HS-27A (cell line): ENCODE measurements at regions not wholly inside any gene's neighbourhood (a gene's known extent, or its start where the extent isn't known, plus 50 kb on each side); places are given as distances from the start of the nearest gene placed in this dataset.
"Not testable (repeated sequence)": the region's sequence is repeated elsewhere in the genome, so short reads cannot be mapped to it uniquely, and the experiment has no call there.

ENCODE experiments used
- DNase-seq: peaks from one replicate; pipeline ENCODE4 v3.0.0-alpha.2; 2012; ENCODE audit warnings: low read depth, missing footprints

DNA sequence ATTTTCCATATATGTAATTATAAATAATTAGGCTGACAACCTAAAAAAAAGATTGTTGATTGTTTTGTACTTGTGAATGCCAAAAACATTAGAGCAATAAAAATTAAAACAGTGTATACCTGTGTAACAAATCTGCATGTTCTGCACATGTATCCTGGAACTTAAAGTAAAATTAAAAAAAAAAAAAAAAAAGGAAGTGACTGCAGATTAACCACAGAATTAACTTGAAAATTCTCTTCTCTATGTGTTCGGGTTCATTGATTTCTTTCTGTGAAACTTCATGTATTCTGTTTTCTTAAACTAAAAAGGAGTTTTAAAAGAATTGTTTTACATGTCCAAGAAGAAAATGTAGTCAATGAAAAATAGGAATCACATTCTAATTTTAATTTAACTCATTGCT lies 95.7 kb downstream of the FASLG start:
- no peak for DNase-seq

- no peak for DNase-seq
Observed at GRCh38 chr1:172755099-172755498, 96.2 kb downstream of the FASLG start.

DNA sequence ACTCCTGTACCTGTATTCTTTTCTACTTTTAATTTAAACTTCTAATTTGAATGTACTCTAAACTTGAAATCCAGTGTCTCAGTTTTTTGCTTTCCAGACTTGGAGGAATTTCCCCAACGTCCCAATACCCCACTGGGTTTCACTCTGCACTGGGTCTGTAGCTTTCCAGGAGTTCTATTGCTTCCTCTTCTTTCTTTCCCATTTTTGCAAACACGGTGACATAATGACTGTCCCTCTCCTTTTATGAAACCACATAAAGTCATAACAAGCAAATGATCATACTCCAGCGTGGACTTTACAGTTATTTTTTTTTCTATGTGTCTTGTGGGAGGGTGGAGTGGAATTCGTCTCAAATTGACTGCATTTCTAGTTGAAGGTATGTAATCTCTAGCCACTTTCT lies 97.1 kb downstream of the FASLG start:
- no peak for DNase-seq

- DNase-seq, result no peak
Observed at GRCh38 chr1:172758259-172758658, 99.4 kb downstream of the FASLG start.

DNA sequence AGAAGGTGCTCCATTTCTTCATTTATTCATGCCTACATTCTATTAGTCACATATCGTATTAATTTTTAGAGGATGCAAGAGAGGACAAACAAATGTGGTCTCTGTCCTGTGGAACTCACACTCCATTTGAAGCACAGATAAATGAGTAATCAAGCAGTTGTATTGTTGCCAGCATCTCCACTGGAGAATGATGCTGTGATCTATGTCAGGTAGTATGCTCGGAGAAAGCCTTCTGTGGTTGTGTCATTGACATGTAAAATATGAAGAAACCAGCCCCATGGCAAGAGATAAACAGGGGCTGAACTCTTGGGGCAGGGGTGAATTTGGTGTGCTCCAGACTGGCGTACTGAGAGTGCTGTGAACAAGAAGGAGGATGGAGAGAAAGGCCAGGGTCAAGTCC lies 101.2 kb downstream of the FASLG start:
- DNase-seq, result no peak

DNA sequence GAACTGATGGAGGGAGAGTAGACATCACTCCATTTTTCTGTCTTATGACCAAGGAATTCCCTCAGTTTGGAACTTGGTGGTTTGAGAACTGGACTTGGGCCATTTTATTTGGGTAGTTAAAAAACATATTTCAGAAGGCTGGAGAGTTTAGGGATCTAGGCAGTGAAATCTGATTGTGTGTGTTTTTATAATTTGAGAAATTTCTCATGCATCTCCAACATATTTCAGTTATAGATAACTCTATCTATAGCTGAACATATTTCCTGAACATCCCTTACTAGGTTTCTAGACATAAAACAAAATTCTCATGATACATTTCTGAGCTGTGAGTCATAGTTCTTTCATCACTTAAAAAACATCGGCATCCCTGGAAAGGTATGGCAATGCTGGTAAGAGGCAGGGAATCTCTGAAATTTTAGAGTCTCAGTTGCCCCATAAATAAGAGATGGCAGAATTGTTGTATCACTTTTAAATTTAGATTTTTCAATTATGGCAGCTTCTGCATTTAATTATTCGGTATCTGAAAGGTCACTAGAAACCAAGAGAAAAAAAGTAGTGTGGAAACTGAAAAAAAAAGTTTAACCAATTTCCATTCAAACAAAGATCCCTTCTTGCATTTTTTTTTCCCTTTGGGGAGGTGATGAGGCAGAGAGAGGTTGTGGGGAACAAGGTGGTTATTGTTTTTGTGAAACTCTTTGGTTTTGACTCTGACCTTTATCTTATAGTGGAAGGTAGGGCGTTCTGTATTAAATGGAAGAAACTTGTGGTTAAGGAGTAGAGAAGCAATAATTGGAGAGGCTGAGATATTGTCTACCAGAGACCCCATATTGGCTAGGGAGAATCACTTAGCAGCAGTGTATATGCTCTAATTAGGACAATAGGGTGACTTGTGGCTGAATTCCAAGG lies 102.9 kb downstream of the FASLG start:
- peak; percentile 71 for DNase-seq

DNA sequence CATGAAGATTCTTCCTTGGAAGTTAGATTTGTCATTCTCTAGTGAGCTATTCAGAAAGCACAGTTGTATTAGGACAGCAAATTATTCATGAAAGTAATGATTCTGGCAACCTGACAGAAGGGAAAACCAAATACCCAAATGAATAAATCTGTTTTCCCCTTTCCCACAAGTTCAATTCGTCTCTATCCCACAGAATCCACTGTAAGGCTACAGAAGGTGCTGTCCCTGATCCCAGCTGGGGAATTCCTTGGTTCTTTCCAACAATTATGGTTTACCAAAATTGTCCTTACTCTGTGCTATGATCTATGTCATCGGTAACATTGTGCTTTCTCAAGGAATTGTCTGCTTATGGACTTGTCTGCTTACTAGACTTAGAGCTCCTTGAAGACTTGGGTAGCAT lies 104.2 kb downstream of the FASLG start:
- DNase-seq, result no peak

DNA sequence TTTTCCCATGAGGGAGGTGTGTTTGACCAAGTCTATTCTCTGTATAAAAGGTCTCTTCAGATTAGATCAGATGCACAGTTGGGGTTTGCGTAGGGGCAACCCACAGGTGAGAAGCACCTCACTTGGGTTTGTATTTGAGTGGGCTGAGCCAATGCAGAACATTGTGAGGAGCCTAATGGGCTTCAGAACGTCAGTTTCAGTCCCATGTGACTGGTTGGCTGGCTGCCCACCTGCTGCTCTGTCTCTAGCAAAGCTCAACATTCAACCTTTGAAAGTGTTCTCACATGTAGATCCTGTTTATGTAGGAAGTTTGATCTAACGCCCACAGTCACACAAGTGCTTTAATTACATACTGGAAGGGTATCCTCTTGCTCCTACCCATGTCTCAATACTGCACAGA lies 105.5 kb downstream of the FASLG start:
- DNase-seq, result no peak

DNA sequence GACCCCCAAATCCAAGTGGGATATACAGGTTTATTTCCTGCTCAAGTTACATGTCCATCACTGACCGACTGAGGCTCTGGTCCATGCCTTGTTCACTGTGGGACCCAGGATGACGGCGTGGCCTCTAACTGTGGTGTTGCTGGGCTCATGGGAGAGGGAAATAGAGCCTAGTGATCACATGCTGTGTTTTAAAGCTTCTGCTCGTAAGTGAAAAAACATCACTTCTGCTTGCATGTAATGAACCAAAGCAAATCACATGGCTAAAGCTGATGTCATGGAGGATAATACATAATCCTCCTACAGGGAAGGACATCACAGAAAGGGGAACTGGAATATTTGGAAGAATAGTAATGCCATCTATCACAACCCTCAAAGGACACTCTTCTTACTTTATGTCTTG lies 107.6 kb downstream of the FASLG start:
- DNase-seq, result no peak

DNA sequence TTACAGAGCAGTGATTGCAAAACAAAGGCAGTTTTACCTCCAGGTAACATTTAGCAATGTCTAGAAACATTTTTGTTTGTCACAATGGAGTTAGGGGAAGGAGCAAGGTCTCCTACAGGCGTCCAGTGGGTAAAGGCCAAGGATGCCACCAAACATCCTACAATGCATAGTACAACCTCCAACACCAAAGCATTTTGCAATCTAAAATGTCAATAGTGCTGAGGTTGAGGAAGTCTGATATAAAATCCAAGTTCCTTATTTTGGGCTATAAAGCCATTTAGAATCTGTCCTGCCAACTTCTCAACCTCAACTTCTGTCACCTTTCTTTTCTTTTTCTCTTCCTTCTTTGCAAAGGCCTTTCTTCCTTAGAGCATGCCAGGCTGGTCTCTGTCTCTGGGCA lies 111.2 kb downstream of the FASLG start:
- no peak for DNase-seq

- no peak for DNase-seq
Observed at GRCh38 chr1:172774561-172774960, 115.7 kb downstream of the FASLG start.

- no peak for DNase-seq
Observed at GRCh38 chr1:172775606-172776005, 116.7 kb downstream of the FASLG start.

- no peak for DNase-seq
Observed at GRCh38 chr1:172776071-172776470, 117.2 kb downstream of the FASLG start.

DNA sequence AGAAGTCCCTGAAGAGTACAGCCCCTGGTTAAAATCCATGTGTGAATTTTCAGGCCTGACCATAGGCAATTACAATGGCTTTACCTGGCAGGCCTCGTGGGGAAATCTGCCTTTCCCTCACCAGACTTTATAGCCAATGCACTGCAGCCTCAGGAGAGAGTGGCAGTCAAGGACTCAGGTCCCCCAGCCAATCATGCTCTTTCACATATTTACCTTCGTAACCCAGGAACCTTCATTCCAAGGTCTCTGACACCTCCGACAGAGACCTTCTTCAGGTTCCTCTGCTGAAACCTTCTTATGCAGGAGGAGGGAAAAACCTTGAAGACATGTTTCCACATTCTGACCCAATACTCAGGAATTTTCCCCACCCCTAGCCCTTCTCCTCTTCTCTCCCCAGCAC lies 118.9 kb downstream of the FASLG start:
- DNase-seq, result no peak

- no peak for DNase-seq
Observed at GRCh38 chr1:172778456-172779455, 119.9 kb downstream of the FASLG start.

- DNase-seq, result no peak
Observed at GRCh38 chr1:172779491-172779890, 120.6 kb downstream of the FASLG start.

- no peak for DNase-seq
Observed at GRCh38 chr1:172781513-172782140, 122.7 kb downstream of the FASLG start.

GRCh38 chr1:172789840-172790239 lies 130.9 kb downstream of the FASLG start:
- no peak for DNase-seq

DNA sequence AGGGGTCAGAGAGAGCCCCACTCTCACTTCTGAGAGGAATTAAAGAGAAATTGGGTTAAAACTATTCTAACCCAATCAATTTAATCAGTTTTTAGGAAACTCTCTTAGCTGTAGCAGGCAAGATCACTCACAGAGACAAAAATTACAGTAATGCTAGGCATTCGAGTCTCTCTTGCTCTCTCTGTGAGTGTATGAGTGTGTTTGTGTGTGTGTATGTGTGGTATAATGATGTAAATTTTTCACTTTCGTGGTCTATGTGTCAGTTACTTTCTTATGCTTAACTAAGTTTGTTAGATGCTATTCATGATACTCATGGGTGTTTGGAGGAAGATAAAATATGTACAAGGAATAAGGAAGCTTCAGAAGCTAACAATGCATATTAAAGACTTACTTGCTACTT lies 131.3 kb downstream of the FASLG start:
- DNase-seq, result no peak

GRCh38 chr1:172793823-172794222 lies 134.9 kb downstream of the FASLG start:
- DNase-seq, result no peak

DNA sequence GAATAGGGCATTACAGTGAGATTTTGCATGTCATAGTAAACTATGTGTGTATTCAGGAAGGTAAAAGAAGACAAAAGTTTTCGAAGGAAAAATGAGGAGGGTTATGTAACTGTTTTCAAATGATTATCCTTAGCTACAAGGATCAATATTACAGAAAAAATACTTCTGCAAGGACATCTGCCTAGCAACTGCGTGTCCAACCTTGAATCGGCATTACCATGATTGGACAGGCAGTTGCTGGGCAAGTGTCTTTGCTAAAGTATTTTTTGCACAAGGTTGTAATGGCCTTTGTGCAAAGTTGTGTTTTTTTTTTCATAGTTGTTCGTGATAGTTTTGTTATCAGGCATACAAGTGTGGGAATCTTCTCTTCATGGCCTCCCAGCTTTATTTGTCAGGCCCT lies 136.8 kb downstream of the FASLG start:
- DNase-seq, result no peak

DNA sequence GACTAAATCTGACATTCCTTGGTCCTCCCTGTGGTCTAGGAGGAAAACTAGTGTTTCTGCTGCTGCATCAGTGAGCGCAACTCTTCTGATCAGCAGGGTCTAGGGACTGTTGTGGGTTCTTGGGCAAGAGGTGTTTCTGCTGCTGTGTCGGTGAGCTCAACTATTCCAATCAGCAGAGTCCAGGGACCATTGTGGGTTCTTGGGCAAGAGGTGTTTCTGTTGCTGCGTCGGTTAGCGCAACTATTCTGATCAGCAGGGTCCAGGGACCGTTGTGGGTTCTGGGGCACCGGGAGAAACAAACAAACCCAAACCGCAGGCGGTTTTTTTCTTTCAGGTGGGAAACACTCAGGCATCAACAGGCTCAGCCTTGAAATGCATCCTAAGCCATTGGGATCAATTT lies 140.9 kb downstream of the FASLG start:
- not testable (repeated sequence) for DNase-seq
